ENCODE measurements at regions not wholly inside any gene's neighbourhood (a gene's known extent, or its start where the extent isn't known, plus 50 kb on each side); places are given as distances from the start of the nearest gene placed in this dataset.

- no peak for TF ChIP-seq CTCF (conservative IDR thresholded peaks at IDR 0.05)
- TF ChIP-seq EZH2 (IDR thresholded peaks at IDR 0.05; ENCODE audit: low read depth): no peak
These were observed 111.3 kb downstream of the KIF26A start for GRCh38 chr14:104249706-104250105.
